Adrenal gland (tissue), 5 donors: ENCODE measurements at regions not wholly inside any gene's neighbourhood (a gene's known extent, or its start where the extent isn't known, plus 50 kb on each side); places are given as distances from the start of the nearest gene placed in this dataset.

ENCODE experiments used
- CTCF ChIP-seq, 6 experiments: fragments of 450-650 bp in 4 of 6; fragments of 200-600 bp in 2 of 6; sonication (generic) in 1 of 6; IDR thresholded peaks; 1 replicate in 5 of 6; 2 replicates in 1 of 6; pipeline versions ENCODE4 v1.5.1 to v1.8.0; 2016 to 2021; ENCODE audit warnings: antibody characterized with exemption in 6 of 6, mild to moderate bottlenecking in 2 of 6, moderate library complexity in 1 of 6
- POLR2A ChIP-seq, 2 donors: fragments of 450-650 bp; IDR thresholded peaks; one replicate each; pipeline ENCODE4 v1.6.1; 2017; ENCODE audit warnings: antibody characterized with exemption in 2 of 2, mild to moderate bottlenecking in 2 of 2, moderate library complexity in 1 of 2
- donor health status: DM: no; HTN: no; CAD: no.

- TF ChIP-seq CTCF (IDR thresholded peaks at IDR 0.05) (no peak), POLR2A (IDR thresholded peaks at IDR 0.05) (no peak)
Observed at GRCh38 chr2:195575016-195575415, 82.0 kb upstream of the SLC39A10 start.
